H1 (cell line): ENCODE measurements at regions not wholly inside any gene's neighbourhood (a gene's known extent, or its start where the extent isn't known, plus 50 kb on each side); places are given as distances from the start of the nearest gene placed in this dataset.

Experiments
- FOSL1 ChIP-seq: IDR thresholded peaks from 2 replicates; pipeline ENCODE4 v1.6.1; 2011; ENCODE audit warnings: mild to moderate bottlenecking, low read depth, low read length, moderate library complexity; ENCODE audit not compliant: insufficient read depth
- GABPA ChIP-seq: IDR thresholded peaks from 2 replicates; pipeline ENCODE4 v1.6.1; 2011; ENCODE audit warnings: mild to moderate bottlenecking, low read length, moderate library complexity, borderline replicate concordance; ENCODE audit not compliant: insufficient read depth
- HDAC2 ChIP-seq, 2 experiments: fragments of 300-600 bp in 1 of 2; sonication (generic) in 1 of 2; IDR thresholded peaks; 2 replicates each; pipeline ENCODE4 v1.6.1; 2011 to 2012; ENCODE audit warnings: low read depth in 2 of 2, low read length in 2 of 2, mild to moderate bottlenecking in 2 of 2, moderate library complexity in 2 of 2, borderline replicate concordance in 1 of 2, inconsistent platforms in 1 of 2
- MAFK ChIP-seq: IDR thresholded peaks from 2 replicates; pipeline ENCODE4 v1.6.1; 2012; ENCODE audit warnings: low read depth, mild to moderate bottlenecking, improper control_type of control experiment, low read length
- RAD21 ChIP-seq, 2 experiments: IDR thresholded peaks in 1 of 2; conservative IDR thresholded peaks in 1 of 2; 2 replicates each; pipeline ENCODE4 v1.6.1; 2011; ENCODE audit warnings: low read depth in 2 of 2, low read length in 2 of 2, improper control_type of control experiment in 1 of 2, inconsistent platforms in 1 of 2, mild to moderate bottlenecking in 1 of 2, moderate library complexity in 1 of 2
- RXRA ChIP-seq: IDR thresholded peaks from 2 replicates; pipeline ENCODE4 v1.6.1; 2011; ENCODE audit warnings: low read depth, mild to moderate bottlenecking, low read length, moderate library complexity; ENCODE audit not compliant: insufficient read depth
- TBP ChIP-seq: IDR thresholded peaks from 2 replicates; pipeline ENCODE4 v1.6.1; 2011; ENCODE audit warnings: low read depth, low read length, improper control_type of control experiment
- TF ChIP-seq, protein P1 (sequence below): fragments of 300-600 bp; sonication (generic); IDR thresholded peaks from 2 replicates; pipeline ENCODE4 v1.7.1; 2012; ENCODE audit warnings: low read length, moderate library complexity, mild to moderate bottlenecking, inconsistent platforms; ENCODE audit not compliant: insufficient replicate concordance

DNA sequence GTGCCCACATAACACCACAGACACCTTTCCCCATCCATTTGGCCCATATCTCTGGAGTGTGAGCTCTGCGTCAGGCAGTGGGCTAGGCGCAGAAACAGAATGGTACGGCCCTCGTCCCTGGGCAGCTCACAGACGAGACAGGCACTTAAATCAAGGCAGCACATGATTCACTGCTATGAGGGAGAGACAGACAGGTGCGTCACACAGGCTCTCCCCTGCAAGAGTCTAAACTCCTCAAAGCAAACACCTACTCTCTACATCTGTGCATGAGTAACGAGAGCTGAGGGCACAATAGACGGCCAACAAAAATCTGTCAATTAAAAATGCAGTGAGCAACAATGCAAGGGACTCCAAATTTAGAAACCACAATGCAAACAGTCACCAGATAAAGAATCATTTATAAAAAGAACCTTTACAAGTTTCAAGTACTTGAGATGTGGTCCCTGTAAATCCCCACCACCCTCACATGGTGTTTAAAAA is 348.9 kb downstream of the UQCRFS1 start (continued):
- TF ChIP-seq, protein P1, sequence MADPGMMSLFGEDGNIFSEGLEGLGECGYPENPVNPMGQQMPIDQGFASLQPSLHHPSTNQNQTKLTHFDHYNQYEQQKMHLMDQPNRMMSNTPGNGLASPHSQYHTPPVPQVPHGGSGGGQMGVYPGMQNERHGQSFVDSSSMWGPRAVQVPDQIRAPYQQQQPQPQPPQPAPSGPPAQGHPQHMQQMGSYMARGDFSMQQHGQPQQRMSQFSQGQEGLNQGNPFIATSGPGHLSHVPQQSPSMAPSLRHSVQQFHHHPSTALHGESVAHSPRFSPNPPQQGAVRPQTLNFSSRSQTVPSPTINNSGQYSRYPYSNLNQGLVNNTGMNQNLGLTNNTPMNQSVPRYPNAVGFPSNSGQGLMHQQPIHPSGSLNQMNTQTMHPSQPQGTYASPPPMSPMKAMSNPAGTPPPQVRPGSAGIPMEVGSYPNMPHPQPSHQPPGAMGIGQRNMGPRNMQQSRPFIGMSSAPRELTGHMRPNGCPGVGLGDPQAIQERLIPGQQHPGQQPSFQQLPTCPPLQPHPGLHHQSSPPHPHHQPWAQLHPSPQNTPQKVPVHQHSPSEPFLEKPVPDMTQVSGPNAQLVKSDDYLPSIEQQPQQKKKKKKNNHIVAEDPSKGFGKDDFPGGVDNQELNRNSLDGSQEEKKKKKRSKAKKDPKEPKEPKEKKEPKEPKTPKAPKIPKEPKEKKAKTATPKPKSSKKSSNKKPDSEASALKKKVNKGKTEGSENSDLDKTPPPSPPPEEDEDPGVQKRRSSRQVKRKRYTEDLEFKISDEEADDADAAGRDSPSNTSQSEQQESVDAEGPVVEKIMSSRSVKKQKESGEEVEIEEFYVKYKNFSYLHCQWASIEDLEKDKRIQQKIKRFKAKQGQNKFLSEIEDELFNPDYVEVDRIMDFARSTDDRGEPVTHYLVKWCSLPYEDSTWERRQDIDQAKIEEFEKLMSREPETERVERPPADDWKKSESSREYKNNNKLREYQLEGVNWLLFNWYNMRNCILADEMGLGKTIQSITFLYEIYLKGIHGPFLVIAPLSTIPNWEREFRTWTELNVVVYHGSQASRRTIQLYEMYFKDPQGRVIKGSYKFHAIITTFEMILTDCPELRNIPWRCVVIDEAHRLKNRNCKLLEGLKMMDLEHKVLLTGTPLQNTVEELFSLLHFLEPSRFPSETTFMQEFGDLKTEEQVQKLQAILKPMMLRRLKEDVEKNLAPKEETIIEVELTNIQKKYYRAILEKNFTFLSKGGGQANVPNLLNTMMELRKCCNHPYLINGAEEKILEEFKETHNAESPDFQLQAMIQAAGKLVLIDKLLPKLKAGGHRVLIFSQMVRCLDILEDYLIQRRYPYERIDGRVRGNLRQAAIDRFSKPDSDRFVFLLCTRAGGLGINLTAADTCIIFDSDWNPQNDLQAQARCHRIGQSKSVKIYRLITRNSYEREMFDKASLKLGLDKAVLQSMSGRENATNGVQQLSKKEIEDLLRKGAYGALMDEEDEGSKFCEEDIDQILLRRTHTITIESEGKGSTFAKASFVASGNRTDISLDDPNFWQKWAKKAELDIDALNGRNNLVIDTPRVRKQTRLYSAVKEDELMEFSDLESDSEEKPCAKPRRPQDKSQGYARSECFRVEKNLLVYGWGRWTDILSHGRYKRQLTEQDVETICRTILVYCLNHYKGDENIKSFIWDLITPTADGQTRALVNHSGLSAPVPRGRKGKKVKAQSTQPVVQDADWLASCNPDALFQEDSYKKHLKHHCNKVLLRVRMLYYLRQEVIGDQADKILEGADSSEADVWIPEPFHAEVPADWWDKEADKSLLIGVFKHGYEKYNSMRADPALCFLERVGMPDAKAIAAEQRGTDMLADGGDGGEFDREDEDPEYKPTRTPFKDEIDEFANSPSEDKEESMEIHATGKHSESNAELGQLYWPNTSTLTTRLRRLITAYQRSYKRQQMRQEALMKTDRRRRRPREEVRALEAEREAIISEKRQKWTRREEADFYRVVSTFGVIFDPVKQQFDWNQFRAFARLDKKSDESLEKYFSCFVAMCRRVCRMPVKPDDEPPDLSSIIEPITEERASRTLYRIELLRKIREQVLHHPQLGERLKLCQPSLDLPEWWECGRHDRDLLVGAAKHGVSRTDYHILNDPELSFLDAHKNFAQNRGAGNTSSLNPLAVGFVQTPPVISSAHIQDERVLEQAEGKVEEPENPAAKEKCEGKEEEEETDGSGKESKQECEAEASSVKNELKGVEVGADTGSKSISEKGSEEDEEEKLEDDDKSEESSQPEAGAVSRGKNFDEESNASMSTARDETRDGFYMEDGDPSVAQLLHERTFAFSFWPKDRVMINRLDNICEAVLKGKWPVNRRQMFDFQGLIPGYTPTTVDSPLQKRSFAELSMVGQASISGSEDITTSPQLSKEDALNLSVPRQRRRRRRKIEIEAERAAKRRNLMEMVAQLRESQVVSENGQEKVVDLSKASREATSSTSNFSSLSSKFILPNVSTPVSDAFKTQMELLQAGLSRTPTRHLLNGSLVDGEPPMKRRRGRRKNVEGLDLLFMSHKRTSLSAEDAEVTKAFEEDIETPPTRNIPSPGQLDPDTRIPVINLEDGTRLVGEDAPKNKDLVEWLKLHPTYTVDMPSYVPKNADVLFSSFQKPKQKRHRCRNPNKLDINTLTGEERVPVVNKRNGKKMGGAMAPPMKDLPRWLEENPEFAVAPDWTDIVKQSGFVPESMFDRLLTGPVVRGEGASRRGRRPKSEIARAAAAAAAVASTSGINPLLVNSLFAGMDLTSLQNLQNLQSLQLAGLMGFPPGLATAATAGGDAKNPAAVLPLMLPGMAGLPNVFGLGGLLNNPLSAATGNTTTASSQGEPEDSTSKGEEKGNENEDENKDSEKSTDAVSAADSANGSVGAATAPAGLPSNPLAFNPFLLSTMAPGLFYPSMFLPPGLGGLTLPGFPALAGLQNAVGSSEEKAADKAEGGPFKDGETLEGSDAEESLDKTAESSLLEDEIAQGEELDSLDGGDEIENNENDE = no peak
- TF ChIP-seq TBP (no peak), MAFK (no peak), HDAC2 (IDR thresholded peaks at IDR 0.05; ENCODE audit: borderline replicate concordance in 1 of 2, low read depth in 2 of 2, low read length in 2 of 2) (no peak), GABPA (no peak), FOSL1 (no peak), RXRA (no peak), RAD21 (IDR thresholded peaks at IDR 0.05 in 1 of 2, conservative IDR thresholded peaks at IDR 0.05 in 1 of 2; ENCODE audit: low read depth in 2 of 2, low read length in 2 of 2) (no peak)
